Stimulated activated CD4-positive, alpha-beta T cell treated with anti-CD3 and anti-CD28 coated beads, Interleukin-4, amount 100 ng/mL, for 4 hours (primary cell): ENCODE measurements at regions not wholly inside any gene's neighbourhood (a gene's known extent, or its start where the extent isn't known, plus 50 kb on each side); places are given as distances from the start of the nearest gene placed in this dataset.
"Not testable (repeated sequence)": the region's sequence is repeated elsewhere in the genome, so short reads cannot be mapped to it uniquely, and the experiment has no call there.

ENCODE experiments used
- DNase-seq, 2 experiments: peaks; one replicate each; pipeline ENCODE4 v3.0.0-alpha.2; 2020

DNA sequence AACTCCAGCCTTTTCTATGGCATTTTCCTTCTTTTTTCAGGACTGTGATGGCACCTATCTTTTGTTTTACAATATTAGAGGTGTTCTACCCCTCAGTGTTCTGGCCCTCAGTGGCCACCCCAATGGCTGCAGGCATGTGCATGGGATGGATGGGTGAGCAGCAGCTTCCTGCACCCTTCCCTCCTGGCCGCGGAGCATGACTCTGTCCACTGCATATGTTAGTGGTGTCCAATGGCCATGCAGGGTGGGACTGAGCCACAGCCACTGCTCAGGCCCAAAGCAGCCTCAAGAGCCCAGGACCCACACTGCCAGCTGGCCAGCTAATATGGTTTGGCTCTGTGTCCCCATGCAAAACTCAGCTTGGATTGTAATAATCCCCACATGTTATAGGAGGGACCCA, 1032.3 kb upstream of the FBXO33 start:
- DNase-seq = no peak

DNA sequence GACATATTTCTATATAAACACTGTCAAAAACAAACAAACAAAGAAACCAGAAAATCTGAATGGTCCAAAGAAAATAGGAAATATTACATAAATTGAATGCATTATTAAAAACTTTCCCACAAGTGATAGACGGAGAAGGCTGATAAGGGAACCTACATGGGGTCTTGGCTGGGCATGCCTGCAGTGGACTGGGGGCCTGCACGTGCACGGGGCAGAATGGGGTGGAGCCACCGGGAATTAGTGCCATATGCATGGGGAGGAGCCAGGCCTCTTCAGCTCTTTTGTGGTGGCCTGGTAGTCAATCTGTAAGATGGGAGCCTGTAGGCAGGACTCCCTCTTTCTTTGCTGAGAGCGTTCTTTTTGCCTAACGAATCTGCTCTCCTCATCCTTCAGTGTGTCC, 1031.7 kb upstream of the FBXO33 start:
- no peak for DNase-seq

DNA sequence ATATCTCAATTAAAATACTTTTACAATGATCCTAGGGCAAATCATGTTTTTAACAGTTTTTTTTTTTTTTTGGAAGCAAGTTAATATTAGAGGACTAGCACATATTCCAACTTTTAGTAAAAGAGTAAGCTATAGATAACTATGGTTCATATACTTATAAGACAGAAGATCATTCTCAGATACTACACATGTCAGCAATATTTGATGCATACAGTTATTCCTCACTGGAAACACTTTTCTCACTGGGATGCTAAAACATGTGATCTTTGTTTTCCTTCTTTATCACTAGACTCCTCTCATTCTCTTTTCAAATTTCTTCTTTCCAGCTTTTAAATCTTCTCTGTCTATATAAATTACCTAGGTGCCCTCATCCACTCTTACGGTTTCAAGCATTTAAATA, 1020.4 kb upstream of the FBXO33 start:
- DNase-seq = no peak

DNA sequence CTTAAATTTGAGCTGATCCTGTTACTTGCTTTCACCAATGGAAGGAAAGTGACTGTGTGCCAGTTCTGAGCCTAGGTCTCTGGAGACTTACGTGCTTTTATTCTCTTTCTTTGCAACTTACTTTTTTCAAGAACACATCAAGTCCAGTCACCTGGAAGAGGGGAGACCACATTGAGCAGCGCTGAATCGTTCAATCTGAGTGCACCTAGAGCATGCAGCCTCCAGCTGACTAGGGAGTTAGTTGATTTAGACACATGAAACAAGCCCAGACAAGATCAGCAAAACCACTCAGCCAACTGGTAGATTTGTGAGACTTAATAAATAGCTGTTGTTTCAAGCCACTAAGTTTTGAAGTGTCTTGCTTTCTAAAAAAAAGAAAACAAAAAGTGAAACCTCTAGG, 1014.8 kb upstream of the FBXO33 start:
- DNase-seq = no peak

DNA sequence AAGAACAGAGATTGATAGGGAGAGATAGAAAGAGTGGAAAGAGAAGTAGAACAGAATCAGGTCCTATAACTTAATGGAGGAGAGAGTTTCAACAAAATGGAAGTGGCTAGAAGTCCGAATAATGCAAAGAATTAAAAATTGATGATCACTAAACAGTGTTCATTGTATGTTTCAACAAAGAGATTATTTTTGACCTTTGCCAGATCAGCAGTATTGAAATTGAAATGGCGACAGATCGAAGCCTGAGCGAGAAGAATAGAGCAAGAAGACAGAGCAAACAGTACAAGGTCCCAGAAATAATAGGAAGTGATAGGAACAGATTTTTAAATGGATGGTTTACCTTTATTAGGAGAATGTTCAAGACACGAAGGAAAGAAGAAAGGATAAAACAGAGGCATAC, 1012.8 kb upstream of the FBXO33 start:
- no peak for DNase-seq

DNA sequence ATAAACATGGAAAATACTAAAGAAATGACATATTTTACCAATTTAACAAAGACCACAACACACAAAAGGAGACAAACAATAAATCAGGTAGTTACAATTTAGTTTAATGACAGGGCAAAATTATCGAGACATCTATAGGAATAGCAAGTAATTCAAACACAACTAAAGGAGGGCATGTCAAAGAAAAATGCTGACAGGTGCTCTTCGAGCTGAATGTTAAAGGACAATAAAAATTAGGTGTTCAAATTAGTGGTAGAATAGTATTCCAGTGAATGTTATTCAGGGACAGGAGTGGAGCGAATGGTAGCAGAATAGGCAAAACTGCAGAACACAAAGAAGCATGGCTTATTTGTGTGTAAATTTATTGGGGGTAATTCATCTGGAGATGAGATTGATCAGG, 1004.3 kb upstream of the FBXO33 start:
- DNase-seq = no peak

DNA sequence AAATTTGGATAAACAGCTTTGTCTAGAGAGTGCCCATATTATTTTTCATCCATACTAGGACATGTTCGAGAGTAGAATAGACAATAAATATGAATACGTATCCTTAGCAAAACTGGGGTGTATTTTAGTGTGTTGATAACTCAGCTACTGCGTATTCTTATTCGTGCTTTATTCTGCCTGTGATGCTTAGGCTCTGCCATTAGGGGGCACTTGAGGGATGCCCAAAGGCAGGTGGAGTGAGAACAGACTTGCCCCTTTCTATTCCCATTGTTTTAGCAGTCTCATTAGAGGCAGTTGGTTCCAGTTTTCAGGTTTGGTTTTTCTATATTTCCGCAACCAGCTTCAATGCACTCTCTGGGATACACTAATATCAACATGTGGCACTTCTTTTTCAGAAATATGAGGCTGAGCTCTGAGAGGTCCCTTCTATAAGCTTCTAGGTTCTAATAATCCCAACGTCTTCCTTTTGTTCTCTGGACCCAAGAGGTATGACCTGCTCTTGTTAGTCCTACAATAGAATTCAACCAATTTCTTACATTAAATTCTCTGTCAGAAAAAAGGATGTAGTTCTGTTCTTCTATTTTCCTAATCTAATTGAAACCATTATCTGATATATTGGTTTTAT, 985.7 kb upstream of the FBXO33 start:
- no peak for DNase-seq

DNA sequence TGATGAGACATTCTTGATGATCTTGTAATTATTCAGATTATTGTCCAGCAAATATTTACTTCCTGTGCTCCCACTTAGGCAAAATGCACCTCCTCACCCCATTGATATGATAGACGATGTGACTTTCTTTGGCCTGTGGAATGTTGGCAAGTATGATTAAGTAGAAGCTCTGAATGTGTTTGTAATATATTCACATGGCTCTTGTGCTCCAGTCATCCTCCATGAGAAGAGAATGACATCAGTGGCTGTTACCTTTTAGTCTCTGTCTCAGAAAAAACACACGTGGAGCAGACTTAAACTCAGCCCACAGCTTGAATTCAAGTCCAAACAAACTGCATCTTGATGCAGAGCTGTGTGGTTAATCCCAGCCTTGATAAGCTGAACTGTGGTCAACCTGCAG, 984.3 kb upstream of the FBXO33 start:
- no peak for DNase-seq

DNA sequence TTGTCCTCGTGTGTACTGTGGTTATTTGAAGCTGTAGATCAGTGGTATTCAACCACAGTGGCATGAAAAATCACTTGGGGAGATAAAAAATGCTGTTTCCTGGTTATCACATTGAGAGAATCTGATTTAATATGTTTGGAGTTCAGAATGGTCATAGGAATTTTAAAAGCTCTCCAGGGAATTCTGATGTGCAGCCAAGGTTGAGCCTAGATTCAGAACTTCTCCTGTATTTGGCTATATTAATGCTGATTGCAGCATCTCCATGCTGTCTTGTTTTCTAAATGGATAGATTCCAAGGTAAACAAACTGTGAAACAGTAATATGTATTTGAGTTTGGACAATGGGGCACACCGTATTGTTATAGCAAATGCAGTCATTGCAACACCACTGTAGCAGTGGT, 982.2 kb upstream of the FBXO33 start:
- no peak for DNase-seq

DNA sequence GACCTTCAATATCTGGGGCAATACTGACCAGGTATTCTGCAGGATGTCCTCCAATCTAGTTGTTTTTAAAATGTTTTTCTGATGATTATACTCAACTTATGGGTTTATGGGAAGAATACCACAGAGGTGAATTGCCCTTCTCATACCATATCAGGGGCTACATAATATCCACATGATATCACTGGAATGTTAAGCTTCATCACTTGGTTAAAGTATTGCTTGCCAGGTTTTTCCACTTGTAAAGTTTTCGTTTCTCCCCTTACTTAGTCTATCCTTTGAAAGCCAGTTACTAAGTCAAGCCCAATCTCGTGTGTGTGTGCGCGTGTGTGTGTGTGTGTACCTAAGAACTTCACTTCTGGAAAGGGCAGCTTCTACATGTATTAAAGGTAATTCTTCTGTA, 980.9 kb upstream of the FBXO33 start:
- no peak for DNase-seq

DNA sequence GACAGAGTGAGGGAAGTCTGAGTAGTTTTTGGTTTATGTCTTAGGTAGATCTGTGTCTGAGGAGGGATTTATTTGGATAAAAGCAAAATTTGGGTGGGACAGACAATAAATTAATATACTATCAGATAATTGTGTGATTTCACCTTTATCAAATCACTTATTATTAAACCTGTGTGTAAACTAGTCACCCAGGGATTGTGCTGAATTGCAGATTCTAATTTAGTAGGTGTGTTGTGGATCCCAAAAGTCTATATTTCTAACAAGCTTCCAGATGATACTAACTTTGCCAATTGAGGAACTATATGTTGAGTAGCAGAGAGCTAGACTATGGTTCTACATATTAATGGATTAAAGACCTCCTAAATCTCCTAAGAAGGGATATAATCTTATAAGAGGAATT, 978.5 kb upstream of the FBXO33 start:
- DNase-seq = no peak

DNA sequence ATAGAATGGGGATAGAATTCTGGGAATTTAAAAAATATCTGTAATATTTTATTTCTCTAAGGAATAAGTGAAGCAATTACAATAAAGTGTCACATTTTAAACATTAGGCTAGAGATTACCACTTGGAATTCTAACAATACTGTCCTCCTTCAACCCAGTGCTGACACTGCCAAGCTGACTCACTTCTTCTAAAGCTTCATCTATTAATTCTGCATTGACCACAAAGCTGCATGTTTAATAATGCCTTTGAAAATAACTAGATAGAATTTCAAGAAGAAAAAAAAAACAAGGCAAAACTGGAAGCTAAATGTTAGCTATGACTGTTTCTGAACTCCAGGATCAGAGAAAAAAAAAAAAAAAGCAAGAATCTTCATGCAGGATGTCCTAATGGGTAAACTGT, 970.7 kb upstream of the FBXO33 start:
- DNase-seq = no peak

DNA sequence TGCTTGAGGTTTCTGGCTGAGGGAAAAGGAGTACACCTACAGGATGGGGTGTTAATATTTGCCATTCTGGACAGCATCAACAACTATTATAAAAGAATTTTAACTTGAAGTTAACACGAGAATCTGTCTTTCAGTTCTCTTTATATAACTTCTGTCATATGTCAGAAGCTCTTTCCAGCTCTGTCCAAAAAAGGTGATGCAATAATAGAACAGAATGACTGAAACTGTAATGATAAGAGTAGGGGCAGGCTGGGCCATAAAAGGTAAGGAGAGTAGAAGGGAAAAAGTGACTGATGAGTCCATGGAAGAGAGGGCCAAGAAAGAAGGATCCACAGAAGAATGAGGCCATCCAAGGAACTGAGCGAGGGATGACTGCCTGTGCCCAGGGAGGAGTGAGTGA, 966.7 kb upstream of the FBXO33 start:
- DNase-seq = no peak

DNA sequence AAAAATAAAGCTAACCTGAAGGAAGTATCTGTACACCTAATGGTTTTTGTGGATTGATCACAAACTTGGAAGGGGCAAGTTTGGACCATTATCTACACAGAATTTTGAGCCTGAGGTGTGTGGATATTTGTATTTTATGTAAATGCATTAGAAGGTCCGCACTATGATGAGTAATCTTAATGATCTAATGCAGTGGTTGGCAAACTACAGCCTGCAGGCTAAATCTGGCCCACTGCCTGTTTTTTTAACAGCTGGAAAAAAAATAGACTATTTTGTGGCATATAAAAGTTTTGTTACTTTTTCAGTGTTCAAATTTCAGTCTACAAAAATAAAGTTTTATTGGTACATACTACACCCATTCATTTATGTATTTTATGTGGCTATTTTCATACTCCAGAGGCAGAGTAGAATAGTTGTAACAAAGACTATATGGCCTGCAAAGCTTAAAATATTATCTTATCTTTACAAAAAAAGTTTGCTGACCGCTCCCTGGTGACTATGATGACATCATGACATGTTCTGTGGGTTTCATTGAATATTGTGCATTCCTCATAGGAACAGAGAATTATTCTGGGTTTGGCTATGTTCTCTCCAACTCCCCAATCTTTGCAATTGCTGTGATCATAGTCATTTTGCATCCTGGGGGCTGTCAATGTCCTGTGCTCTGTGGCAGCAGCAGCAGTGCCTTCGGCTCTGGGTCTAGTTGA, 962.6 kb upstream of the FBXO33 start:
- DNase-seq = no peak

DNA sequence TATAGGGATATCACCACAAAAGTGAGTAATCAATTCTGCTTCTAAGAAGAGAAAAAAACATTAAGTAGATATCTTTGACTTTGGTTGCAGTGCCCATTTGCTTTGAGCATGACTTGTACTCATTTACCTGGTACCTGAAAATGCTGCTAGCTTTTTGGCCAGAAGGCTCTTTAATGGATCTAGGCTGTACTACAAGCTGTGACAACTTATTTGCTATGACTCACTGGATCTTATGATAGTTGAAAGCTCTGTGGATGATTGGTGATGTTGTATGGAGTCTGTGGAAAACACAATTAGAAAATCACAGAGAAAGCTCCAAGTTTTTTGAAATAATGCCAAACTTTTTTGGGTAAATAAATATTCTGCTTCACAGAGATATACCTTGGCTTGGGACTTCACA, 960.9 kb upstream of the FBXO33 start:
- DNase-seq = no peak

DNA sequence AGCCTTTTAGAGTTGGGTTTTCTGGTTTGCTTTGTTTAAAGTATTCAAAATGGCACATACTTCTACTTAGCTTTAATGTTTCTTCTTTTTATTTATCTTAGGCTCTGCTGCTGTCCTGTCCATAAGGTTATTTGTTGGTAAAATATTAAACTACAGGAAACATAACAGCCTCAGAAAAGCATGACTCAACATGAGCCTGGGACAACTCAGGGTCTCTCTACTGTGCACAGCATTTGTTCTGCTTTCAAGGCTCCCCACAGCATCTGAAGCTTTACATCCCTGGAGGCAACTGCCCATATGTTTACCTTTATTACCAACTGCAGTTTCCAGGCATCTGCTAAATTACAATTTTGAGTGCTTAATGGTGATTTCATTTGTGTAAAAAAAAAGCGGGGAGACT, 954.2 kb upstream of the FBXO33 start:
- DNase-seq = no peak

DNA sequence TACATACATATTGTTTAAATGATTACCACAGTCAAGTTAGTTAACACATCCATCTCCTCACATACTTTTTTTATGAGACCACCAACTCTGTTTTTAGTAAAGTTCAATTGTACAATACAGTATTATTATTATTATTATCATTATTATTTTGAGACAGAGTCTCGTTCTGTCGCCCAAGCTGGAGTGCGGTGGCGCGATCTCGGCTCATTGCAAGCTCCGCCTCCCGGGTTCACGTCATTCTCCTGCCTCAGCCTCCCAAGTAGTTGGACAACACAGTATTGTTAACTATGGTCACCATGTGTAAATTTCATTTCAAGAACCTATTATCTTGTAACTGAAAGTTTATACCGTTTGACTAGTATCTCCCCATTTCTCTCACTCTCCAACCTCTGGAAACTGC, 942.0 kb upstream of the FBXO33 start:
- no peak for DNase-seq

DNA sequence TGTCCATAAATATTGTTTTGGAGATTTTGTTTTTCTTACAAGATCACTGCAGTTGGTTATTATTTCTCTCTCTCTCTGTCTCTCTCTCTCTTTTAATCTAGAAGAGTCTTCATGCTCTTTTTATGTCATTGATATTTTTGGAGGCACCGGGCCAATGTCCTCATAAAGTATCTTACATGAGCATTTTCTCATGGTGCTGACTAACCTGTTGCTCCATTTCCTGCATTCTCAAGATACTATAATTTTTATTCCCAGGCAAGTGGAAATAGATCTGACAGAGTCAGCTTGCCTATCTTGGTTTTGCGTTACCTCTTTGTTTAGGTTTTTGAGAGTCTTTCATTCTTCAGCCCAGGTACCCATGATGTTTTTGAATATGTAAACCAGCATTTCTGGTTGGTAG, 938.8 kb upstream of the FBXO33 start:
- DNase-seq = no peak

DNA sequence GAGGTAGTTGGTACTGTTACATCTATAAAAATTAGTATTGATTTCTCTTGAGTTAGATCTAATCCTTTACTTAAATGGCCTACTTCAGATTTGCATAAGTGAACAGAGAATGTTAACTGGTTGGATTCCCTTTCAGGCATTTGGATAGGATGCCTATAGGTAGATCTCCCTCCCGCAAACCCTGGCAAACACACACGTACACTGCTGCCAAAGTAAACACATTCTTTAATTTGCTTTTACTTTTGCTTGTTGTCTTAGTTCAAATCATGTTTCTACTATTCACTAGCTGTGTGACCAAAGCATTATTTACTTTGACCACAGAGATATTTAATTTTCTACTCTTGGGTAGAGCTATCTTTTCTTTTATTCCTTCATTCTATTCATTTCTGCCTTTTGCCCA, 936.1 kb upstream of the FBXO33 start:
- DNase-seq = no peak

DNA sequence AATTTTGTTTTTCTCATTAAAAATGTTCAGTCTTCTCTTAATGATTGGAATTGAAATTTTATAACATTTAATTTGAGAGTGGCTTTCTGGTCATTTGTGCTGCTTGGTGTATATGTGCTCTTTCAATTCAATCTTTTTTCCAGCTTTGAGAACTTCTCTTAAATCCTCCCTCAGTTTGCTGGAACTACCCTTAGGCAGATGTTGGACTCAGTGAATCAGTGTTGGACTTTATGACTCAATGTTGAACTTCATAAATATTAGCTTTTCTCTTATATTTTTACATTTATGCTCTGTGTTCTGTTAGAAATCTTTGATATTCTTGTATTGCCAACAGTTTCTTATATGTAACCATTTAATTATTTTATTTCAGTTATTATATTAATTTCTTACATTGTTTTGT, 935.5 kb upstream of the FBXO33 start:
- no peak for DNase-seq

DNA sequence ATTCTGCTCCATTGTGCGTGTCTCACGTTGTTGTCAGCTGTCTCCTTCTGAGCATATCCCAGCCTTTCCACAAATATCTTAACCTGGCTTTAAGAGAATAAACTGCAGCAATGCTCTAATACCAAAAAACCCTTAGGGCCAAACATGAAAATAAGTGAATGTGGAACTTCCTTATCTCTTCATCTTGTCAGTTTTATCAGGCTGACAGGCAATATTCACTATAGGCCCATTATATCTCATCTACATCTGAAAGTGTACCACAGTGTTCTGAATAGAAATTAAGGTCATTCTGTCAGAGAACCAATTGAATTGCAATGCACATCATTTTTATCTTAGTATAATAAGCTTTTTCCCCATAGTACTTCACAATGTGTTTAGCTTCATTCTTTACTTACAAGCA, 933.1 kb upstream of the FBXO33 start:
- no peak for DNase-seq

DNA sequence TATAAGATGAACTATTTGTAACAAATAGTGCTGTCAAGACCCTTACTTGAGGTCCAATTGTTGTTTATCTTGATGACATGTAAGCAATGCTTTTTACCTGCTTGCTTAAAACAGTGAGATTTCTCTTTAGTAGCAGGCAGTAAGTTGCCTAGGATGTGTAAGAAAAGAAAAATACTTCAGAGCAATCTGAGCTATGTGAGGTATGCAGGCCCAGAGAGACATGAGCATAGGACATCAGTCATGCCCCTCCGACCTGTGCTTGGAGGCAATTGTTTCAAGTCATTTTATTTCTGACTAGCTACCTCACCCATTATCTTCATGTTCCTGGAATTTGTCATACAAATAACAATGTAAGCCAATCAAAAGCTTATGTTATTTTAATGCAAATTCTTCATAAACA, 930.6 kb upstream of the FBXO33 start:
- DNase-seq = no peak

DNA sequence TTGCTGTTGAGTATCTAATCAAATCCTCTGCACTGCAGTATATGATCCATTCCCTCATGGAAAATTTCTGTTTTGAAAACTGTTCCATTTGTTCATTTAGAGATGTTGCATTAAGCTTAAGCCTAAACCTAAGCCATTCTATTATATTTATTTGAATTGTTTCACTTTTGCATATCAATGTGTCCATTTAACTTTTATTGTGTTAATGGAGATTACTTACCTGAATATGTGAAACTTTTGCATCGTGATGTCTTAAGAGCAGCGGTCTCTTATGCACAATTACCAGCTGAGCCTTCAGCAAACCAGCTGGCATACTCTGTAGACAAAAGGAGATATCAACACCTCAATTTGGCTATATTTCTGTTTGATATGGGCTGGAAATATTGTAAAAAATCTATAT, 922.5 kb upstream of the FBXO33 start:
- no peak for DNase-seq

DNA sequence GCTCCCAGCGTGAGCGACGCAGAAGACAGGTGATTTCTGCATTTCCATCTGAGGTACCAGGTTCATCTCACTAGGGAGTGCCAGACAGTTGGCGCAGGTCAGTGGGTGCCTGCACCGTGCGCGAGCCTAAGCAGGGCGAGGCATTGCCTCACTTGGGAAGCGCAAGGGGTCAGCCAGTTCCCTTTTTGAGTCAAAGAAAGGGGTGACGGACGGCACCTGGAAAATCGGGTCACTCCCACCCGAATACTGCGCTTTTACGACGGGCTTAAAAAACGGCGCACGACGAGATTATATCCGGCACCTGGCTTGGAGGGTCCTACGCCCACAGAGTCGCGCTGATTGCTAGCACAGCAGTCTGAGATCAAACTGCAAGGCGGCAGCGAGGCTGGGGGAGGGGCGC, 915.9 kb upstream of the FBXO33 start:
- DNase-seq = not testable (repeated sequence)

DNA sequence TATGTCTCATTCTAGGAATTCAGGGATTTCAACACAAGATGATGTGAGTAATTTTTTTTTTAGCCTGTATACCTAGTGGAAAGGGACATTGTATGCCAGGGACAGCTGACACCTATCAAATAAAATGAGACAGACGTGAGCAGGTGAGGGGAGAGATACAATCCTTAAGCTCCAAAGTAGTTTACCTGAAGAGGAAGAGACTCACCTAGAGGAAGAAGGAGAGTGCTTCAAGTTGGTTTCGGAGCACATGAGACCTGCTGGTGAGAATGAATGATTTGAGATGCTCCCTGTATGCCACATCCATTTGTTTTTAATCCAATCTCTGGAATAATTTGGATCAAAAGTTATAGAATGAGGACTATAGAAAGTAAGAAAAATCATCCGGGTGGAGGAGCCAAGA, 915.4 kb upstream of the FBXO33 start:
- no peak for DNase-seq
